ENCODE measurements at regions not wholly inside any gene's neighbourhood (a gene's known extent, or its start where the extent isn't known, plus 50 kb on each side); places are given as distances from the start of the nearest gene placed in this dataset.
"Not testable (repeated sequence)": the region's sequence is repeated elsewhere in the genome, so short reads cannot be mapped to it uniquely, and the experiment has no call there.

DNA sequence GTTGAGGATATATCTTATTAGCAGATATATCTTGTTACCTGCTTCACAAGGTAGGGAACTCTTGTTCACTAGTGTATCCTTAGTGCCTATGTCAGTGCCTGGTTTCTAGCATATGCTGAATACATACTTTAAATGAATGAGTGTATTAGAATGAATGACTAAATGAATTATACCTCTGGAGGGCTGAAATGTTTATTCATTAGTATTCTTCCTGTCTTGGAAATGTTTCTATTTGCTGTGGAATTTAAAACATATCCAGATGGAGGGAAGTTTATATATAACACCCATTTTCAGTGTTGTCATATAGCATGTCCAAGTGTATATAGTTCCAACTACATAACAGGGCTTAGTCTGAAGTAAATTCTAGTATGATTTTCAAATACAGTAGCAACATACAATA lies 581.5 kb downstream of the TBL1XR1 start:
- TF ChIP-seq, protein P1, sequence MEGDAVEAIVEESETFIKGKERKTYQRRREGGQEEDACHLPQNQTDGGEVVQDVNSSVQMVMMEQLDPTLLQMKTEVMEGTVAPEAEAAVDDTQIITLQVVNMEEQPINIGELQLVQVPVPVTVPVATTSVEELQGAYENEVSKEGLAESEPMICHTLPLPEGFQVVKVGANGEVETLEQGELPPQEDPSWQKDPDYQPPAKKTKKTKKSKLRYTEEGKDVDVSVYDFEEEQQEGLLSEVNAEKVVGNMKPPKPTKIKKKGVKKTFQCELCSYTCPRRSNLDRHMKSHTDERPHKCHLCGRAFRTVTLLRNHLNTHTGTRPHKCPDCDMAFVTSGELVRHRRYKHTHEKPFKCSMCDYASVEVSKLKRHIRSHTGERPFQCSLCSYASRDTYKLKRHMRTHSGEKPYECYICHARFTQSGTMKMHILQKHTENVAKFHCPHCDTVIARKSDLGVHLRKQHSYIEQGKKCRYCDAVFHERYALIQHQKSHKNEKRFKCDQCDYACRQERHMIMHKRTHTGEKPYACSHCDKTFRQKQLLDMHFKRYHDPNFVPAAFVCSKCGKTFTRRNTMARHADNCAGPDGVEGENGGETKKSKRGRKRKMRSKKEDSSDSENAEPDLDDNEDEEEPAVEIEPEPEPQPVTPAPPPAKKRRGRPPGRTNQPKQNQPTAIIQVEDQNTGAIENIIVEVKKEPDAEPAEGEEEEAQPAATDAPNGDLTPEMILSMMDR (IDR thresholded peaks at IDR 0.05) = no peak
- H3K4me1 ChIP-seq = no peaks in the 10 kb centered on the region
- no peak overlapping the region for H3K9ac ChIP-seq
- no peak overlapping the region for H3K4me2 ChIP-seq (ENCODE audit: low read length)
- H3K27ac ChIP-seq = no peak overlapping the region
- H3K4me3 ChIP-seq (ENCODE audit: low read depth, low read length) = no peak overlapping the region
- no peaks in the 10 kb centered on the region for H3K9me3 ChIP-seq (ENCODE audit: control insufficient read depth, low read length)
- H2AFZ ChIP-seq = no peak overlapping the region
- H3K27me3 ChIP-seq (ENCODE audit: control insufficient read depth, insufficient read depth, low read length) = no peaks in the 10 kb centered on the region
- H3K36me3 ChIP-seq (ENCODE audit: control insufficient read depth, insufficient read depth, low read length) = no peaks in the 10 kb centered on the region
- H3K79me2 ChIP-seq = no peaks in the 10 kb centered on the region

DNA sequence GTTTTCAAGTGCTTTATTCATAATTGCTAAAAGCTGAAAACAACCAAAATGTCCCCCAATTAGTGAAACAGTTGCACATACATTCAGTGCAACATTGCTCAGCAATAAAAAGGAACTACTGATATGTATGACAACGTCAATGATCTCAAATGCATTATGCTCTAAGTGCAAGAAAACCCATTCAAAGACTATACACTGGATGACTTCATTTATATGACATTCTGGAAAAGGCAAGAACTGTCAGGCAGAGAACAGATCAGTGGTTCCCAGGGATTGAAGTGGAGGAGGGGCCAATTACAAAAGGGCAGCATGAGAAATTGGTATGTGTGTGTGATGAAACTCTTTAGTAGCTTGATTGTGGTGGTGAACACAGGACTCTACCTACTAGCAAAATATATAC lies 585.6 kb downstream of the TBL1XR1 start:
- Histone ChIP-seq H3K27me3 (ENCODE audit: control insufficient read depth, insufficient read depth, low read length) (no peaks in the 10 kb centered on the region), H3K36me3 (ENCODE audit: control insufficient read depth, insufficient read depth, low read length) (no peaks in the 10 kb centered on the region), H3K4me3 (ENCODE audit: low read depth, low read length) (no peak overlapping the region), H3K9ac (no peak overlapping the region), H3K27ac (no peak overlapping the region), H3K9me3 (ENCODE audit: control insufficient read depth, low read length) (no peaks in the 10 kb centered on the region), H3K4me2 (ENCODE audit: low read length) (no peak overlapping the region), H3K79me2 (no peaks in the 10 kb centered on the region), H3K4me1 (no peaks in the 10 kb centered on the region), H2AFZ (no peak overlapping the region)
- TF ChIP-seq, protein P1 (IDR thresholded peaks at IDR 0.05) = no peak

DNA sequence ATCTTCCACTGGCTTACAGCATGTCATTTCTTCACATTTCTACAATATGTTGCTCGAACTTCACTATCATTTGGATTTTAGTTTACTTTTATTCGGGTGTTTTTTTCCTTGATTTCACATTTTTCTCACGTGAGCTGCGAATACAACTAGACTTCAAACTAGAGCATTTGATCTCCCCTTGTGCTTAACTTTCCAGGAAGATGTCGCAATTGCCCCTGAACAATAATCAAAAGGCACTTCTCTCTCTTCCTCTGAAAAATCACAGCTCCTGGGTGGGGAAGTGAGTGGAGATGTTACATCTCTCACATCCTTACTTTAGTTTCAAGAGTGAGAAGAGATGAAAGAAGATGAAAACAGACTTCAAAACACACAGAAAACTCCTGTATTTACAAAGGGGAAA lies 587.9 kb downstream of the TBL1XR1 start:
- H3K4me2 ChIP-seq (ENCODE audit: low read length) = no peak overlapping the region
- no peak overlapping the region for H3K4me3 ChIP-seq (ENCODE audit: low read depth, low read length)
- no peaks in the 10 kb centered on the region for H3K79me2 ChIP-seq
- H3K9ac ChIP-seq = no peak overlapping the region
- H2AFZ ChIP-seq = no peak overlapping the region
- H3K27me3 ChIP-seq (ENCODE audit: control insufficient read depth, insufficient read depth, low read length) = no peaks in the 10 kb centered on the region
- no peaks in the 10 kb centered on the region for H3K9me3 ChIP-seq (ENCODE audit: control insufficient read depth, low read length)
- TF ChIP-seq, protein P1 (IDR thresholded peaks at IDR 0.05) = no peak
- H3K27ac ChIP-seq = no peak overlapping the region
- no peaks in the 10 kb centered on the region for H3K4me1 ChIP-seq
- H3K36me3 ChIP-seq (ENCODE audit: control insufficient read depth, insufficient read depth, low read length) = no peaks in the 10 kb centered on the region

DNA sequence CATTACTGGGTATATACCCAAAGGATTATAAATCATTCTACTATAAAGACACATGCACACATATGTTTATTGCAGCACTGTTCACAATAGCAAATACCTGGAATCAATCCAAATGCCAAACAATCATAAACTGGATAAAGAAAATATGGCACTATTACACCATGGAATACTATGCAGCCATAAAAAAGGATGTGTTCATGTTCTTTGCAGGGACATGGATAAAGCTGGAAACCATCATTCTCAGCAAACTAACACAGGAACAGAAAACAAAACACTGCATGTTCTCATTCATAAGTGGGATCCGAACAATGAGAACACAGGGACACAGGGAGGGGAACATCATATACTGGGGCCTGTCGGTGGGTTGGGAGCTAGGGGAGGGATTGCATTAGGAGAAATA lies 591.7 kb downstream of the TBL1XR1 start:
- H3K4me3 ChIP-seq (ENCODE audit: low read depth, low read length); H3K27ac ChIP-seq; H3K4me2 ChIP-seq (ENCODE audit: low read length); H3K4me1 ChIP-seq; H3K79me2 ChIP-seq; H3K9me3 ChIP-seq (ENCODE audit: control insufficient read depth, low read length); H2AFZ ChIP-seq; H3K36me3 ChIP-seq (ENCODE audit: control insufficient read depth, insufficient read depth, low read length); H3K9ac ChIP-seq; H3K27me3 ChIP-seq (ENCODE audit: control insufficient read depth, insufficient read depth, low read length): not testable (repeated sequence)

DNA sequence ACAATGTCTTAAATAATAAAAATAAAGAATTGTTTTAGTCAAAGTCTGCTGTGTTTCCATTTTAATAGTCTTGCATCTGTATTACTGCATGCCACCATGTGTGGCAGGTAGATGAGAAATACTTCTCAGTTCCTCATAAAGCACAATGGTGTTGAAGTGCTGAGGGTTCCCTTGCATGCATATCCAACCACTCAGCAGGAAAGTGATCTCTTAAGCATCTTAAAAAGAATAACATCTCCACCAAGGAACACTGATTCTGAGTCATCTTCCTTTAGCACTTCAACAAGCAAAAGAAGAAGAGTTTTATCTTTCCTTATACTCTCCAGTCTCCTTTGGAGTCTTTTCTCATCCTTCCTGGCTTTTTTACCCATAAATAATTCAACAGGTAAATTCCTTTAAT lies 602.0 kb downstream of the TBL1XR1 start:
- Histone ChIP-seq H3K27ac (no peak overlapping the region), H3K36me3 (ENCODE audit: control insufficient read depth, insufficient read depth, low read length) (no peaks in the 10 kb centered on the region), H3K4me1 (no peaks in the 10 kb centered on the region), H3K4me3 (ENCODE audit: low read depth, low read length) (no peak overlapping the region), H3K79me2 (no peaks in the 10 kb centered on the region), H3K9me3 (ENCODE audit: control insufficient read depth, low read length) (no peaks in the 10 kb centered on the region), H3K9ac (no peak overlapping the region), H2AFZ (no peak overlapping the region), H3K27me3 (ENCODE audit: control insufficient read depth, insufficient read depth, low read length) (no peaks in the 10 kb centered on the region), H3K4me2 (ENCODE audit: low read length) (no peak overlapping the region)
- TF ChIP-seq, protein P1 (IDR thresholded peaks at IDR 0.05) = no peak

All from parathyroid adenoma (tissue), 2 donors.